IMR-90 (cell line): ENCODE measurements at regions not wholly inside any gene's neighbourhood (a gene's known extent, or its start where the extent isn't known, plus 50 kb on each side); places are given as distances from the start of the nearest gene placed in this dataset.

Source experiments
- MAFK ChIP-seq: IDR thresholded peaks from 2 replicates; pipeline ENCODE4 v1.6.1; 2012; ENCODE audit warnings: low read depth, low read length, improper control_type of control experiment
- RCOR1 ChIP-seq: IDR thresholded peaks from 2 replicates; pipeline ENCODE4 v1.6.1; 2012; ENCODE audit warnings: mild to moderate bottlenecking, low read length, improper control_type of control experiment; ENCODE audit not compliant: insufficient replicate concordance
- RFX5 ChIP-seq: IDR thresholded peaks from 2 replicates; pipeline ENCODE4 v1.8.0; 2012; ENCODE audit warnings: low read depth, mild to moderate bottlenecking, low read length, moderate library complexity
- SMC3 ChIP-seq: fragments of 150-350 bp; IDR thresholded peaks from 2 replicates; pipeline ENCODE4 v1.6.1; 2016; ENCODE audit warnings: low read depth, mild to moderate bottlenecking, antibody characterized with exemption, low read length, moderate library complexity
- TF ChIP-seq, protein P1 (sequence below): conservative IDR thresholded peaks from 2 replicates; pipeline ENCODE4 v1.5.1; 2012; ENCODE audit warnings: mild to moderate bottlenecking, low read depth, low read length, improper control_type of control experiment

DNA sequence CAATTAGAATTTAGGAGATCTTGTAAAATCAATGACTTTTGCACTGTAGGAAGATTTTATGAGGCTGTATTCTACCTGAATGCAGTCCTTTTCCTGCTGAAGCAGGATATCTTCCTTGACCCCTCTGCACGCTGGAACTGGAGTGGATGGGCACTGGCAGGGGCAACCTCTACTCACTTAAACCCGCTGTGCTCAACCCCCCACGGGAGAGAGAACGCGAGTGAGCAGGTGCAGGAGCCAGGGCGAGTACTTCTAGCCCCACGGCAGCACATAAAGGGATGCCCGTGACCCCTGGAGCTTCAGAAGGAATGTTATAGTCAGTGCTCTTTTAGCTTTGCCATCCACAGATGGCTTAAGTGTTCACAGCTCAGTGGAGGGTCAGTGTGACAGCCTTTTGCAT, 1144.8 kb downstream of the EPHA7 start:
- TF ChIP-seq, protein P1, sequence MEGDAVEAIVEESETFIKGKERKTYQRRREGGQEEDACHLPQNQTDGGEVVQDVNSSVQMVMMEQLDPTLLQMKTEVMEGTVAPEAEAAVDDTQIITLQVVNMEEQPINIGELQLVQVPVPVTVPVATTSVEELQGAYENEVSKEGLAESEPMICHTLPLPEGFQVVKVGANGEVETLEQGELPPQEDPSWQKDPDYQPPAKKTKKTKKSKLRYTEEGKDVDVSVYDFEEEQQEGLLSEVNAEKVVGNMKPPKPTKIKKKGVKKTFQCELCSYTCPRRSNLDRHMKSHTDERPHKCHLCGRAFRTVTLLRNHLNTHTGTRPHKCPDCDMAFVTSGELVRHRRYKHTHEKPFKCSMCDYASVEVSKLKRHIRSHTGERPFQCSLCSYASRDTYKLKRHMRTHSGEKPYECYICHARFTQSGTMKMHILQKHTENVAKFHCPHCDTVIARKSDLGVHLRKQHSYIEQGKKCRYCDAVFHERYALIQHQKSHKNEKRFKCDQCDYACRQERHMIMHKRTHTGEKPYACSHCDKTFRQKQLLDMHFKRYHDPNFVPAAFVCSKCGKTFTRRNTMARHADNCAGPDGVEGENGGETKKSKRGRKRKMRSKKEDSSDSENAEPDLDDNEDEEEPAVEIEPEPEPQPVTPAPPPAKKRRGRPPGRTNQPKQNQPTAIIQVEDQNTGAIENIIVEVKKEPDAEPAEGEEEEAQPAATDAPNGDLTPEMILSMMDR = no peak
- TF ChIP-seq SMC3 = no peak
- no peak for TF ChIP-seq RFX5
- no peak for TF ChIP-seq MAFK
- TF ChIP-seq RCOR1 = no peak
